HG03354 (cell line): ENCODE measurements at regions not wholly inside any gene's neighbourhood (a gene's known extent, or its start where the extent isn't known, plus 50 kb on each side); places are given as distances from the start of the nearest gene placed in this dataset.

Source experiments
- ATAC-seq: cut with Tn5 transposase; IDR thresholded peaks from one replicate; pipeline ENCODE4 v1.9.1; 2021; ENCODE audit warnings: mild to moderate bottlenecking; ENCODE audit not compliant: unreplicated experiment, poor library complexity, severe bottlenecking

- ATAC-seq, result no peak
These were observed 228.1 kb upstream of the TNRC6C start for GRCh38 chr17:77730376-77730775.

- no peak for ATAC-seq
These were observed 224.8 kb upstream of the TNRC6C start for GRCh38 chr17:77733576-77734296.

GRCh38 chr17:77734371-77735080 is 224.0 kb upstream of the TNRC6C start:
- no peak for ATAC-seq

GRCh38 chr17:77735081-77735565 is 223.4 kb upstream of the TNRC6C start:
- no peak for ATAC-seq

- ATAC-seq, result no peak
These were observed 222.8 kb upstream of the TNRC6C start for GRCh38 chr17:77735566-77736198.

GRCh38 chr17:77736199-77736585 is 222.3 kb upstream of the TNRC6C start:
- no peak for ATAC-seq

GRCh38 chr17:77736721-77737120 is 221.8 kb upstream of the TNRC6C start:
- no peak for ATAC-seq

GRCh38 chr17:77737442-77738265 is 220.8 kb upstream of the TNRC6C start:
- ATAC-seq, result no peak

- ATAC-seq, result no peak
These were observed 219.6 kb upstream of the TNRC6C start for GRCh38 chr17:77738751-77739531.

GRCh38 chr17:77740481-77740880 is 218.0 kb upstream of the TNRC6C start:
- ATAC-seq, result no peak

GRCh38 chr17:77741109-77741508 is 217.4 kb upstream of the TNRC6C start:
- ATAC-seq, result no peak

- no peak for ATAC-seq
These were observed 215.9 kb upstream of the TNRC6C start for GRCh38 chr17:77742579-77742978.

GRCh38 chr17:77744066-77744988 is 214.2 kb upstream of the TNRC6C start:
- ATAC-seq, result no peak

- ATAC-seq, result no peak
These were observed 212.8 kb upstream of the TNRC6C start for GRCh38 chr17:77745702-77746101.

- no peak for ATAC-seq
These were observed 212.1 kb upstream of the TNRC6C start for GRCh38 chr17:77746393-77746792.

GRCh38 chr17:77746896-77747554 is 211.5 kb upstream of the TNRC6C start:
- ATAC-seq, result no peak

GRCh38 chr17:77748436-77748835 is 210.1 kb upstream of the TNRC6C start:
- ATAC-seq, result no peak

GRCh38 chr17:77749321-77749751 is 209.2 kb upstream of the TNRC6C start:
- no peak for ATAC-seq
